ENCODE measurements at regions not wholly inside any gene's neighbourhood (a gene's known extent, or its start where the extent isn't known, plus 50 kb on each side); places are given as distances from the start of the nearest gene placed in this dataset.

DNA sequence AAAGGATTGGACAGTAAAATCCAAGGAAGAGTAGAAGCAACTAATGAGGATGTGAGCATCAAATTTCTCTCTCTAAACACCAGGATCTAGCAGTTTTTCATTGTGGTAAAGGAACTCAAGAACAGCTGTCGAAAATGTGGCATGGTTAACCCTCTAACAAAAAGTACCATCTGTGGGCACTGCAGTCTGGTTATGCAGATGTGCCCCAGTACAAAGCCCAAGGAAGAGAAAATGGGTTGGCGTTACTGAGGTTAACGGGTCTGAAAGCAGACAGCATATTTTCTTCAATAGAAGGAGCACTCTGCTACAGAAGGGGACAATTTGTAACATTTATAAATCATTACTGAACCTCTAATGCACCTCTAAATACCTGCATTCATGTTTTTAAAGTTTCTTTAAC, 253.0 kb upstream of the HNRNPA3 start:
- TF ChIP-seq EZH2 (IDR thresholded peaks at IDR 0.05): no peak
- TF ChIP-seq POLR2AphosphoS5 (IDR thresholded peaks at IDR 0.05; ENCODE audit: borderline replicate concordance, low read depth, low read length): no peak
